Ovary (tissue), 3 donors: ENCODE measurements at regions not wholly inside any gene's neighbourhood (a gene's known extent, or its start where the extent isn't known, plus 50 kb on each side); places are given as distances from the start of the nearest gene placed in this dataset.

ENCODE experiments used
- EP300 ChIP-seq: sonication (generic); formaldehyde crosslinking; IDR thresholded peaks from one replicate; pipeline ENCODE4 v1.6.1; 2017; ENCODE audit warnings: antibody characterized with exemption
- TF ChIP-seq, protein P1 (sequence below), 3 donors: fragments of 450-650 bp in 2 of 3; fragments of 200-600 bp in 1 of 3; IDR thresholded peaks; one replicate each; pipeline versions ENCODE4 v1.5.1 to v1.8.0; 2016 to 2022; ENCODE audit warnings: antibody characterized with exemption in 3 of 3, mild to moderate bottlenecking in 1 of 3
- donor health status: DM: no; HTN: no; CAD: no.

- TF ChIP-seq, protein P1, sequence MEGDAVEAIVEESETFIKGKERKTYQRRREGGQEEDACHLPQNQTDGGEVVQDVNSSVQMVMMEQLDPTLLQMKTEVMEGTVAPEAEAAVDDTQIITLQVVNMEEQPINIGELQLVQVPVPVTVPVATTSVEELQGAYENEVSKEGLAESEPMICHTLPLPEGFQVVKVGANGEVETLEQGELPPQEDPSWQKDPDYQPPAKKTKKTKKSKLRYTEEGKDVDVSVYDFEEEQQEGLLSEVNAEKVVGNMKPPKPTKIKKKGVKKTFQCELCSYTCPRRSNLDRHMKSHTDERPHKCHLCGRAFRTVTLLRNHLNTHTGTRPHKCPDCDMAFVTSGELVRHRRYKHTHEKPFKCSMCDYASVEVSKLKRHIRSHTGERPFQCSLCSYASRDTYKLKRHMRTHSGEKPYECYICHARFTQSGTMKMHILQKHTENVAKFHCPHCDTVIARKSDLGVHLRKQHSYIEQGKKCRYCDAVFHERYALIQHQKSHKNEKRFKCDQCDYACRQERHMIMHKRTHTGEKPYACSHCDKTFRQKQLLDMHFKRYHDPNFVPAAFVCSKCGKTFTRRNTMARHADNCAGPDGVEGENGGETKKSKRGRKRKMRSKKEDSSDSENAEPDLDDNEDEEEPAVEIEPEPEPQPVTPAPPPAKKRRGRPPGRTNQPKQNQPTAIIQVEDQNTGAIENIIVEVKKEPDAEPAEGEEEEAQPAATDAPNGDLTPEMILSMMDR (IDR thresholded peaks at IDR 0.05) = no peak
- TF ChIP-seq EP300 = no peak
These were observed 66.6 kb downstream of the MYL12B start for GRCh38 chr18:3328532-3328931.
